ENCODE measurements at regions not wholly inside any gene's neighbourhood (a gene's known extent, or its start where the extent isn't known, plus 50 kb on each side); places are given as distances from the start of the nearest gene placed in this dataset.

- no peaks in the 10 kb centered on the region for H3K4me1 ChIP-seq (ENCODE audit: insufficient read depth, low read length)
- TF ChIP-seq CTCF (IDR thresholded peaks at IDR 0.05) = no peak
- H3K4me3 Mint-ChIP-seq = no peak overlapping the region
- POLR2A ChIA-PET = no interaction called here
- no peaks in the 10 kb centered on the region for H3K36me3 Mint-ChIP-seq (ENCODE audit: low read depth)
- H3K27me3 ChIP-seq (ENCODE audit: control insufficient read depth in 1 of 2, insufficient read depth in 2 of 2, low read length in 2 of 2) = peaks cover 0 to 4% of the 10 kb centered on the region in 2 experiments
- H3K36me3 ChIP-seq (ENCODE audit: insufficient read depth, low read length) = no peaks in the 10 kb centered on the region
- H3K27ac Mint-ChIP-seq = no peak overlapping the region
- H3K9me3 ChIP-seq (ENCODE audit: control insufficient read depth in 1 of 2, insufficient read depth in 1 of 2, low read length in 2 of 2) = no peaks in the 10 kb centered on the region
- intact Hi-C loops (cut with DNase I, micrococcal nuclease) = no loop called here
- no peak overlapping the region for H3K27ac ChIP-seq (ENCODE audit: low read depth in 1 of 2, low read length in 2 of 2)
- H3K27me3 Mint-ChIP-seq = peaks cover 17% of the 10 kb centered on the region
- H3K4me1 Mint-ChIP-seq (ENCODE audit: low read depth) = no peaks in the 10 kb centered on the region
- no peaks in the 10 kb centered on the region for H3K9me3 Mint-ChIP-seq
- H3K4me3 ChIP-seq (ENCODE audit: low read length) = no peak overlapping the region
- ATAC-seq (ENCODE audit: poor library complexity) (no peak), DNase-seq (no peak)
- CTCF ChIA-PET = no interaction called here
These were observed 188.1 kb downstream of the CDC5L start for GRCh38 chr6:44575644-44576043.

GRCh38 chr6:44576132-44576631 lies 188.7 kb downstream of the CDC5L start:
- Histone ChIP-seq H3K9me3 (ENCODE audit: control insufficient read depth in 1 of 2, insufficient read depth in 1 of 2, low read length in 2 of 2) (no peaks in the 10 kb centered on the region), H3K36me3 (ENCODE audit: insufficient read depth, low read length) (no peaks in the 10 kb centered on the region), H3K27me3 (ENCODE audit: control insufficient read depth in 1 of 2, insufficient read depth in 2 of 2, low read length in 2 of 2) (peaks cover 0 to 4% of the 10 kb centered on the region in 2 experiments), H3K4me1 (ENCODE audit: insufficient read depth, low read length) (no peaks in the 10 kb centered on the region), H3K4me3 (ENCODE audit: low read length) (no peak overlapping the region), H3K27ac (ENCODE audit: low read depth in 1 of 2, low read length in 2 of 2) (no peak overlapping the region)
- ChIA-PET CTCF (no interaction called here), POLR2A (no interaction called here)
- no peak overlapping the region for H3K27ac Mint-ChIP-seq
- H3K4me3 Mint-ChIP-seq = no peak overlapping the region
- H3K4me1 Mint-ChIP-seq (ENCODE audit: low read depth) = no peaks in the 10 kb centered on the region
- no peak for DNase-seq
- H3K27me3 Mint-ChIP-seq = peaks cover 12% of the 10 kb centered on the region
- no peaks in the 10 kb centered on the region for H3K9me3 Mint-ChIP-seq
- intact Hi-C loops (cut with DNase I, micrococcal nuclease) = no loop called here
- no peak for ATAC-seq (ENCODE audit: poor library complexity)
- H3K36me3 Mint-ChIP-seq (ENCODE audit: low read depth) = no peaks in the 10 kb centered on the region
- TF ChIP-seq CTCF (IDR thresholded peaks at IDR 0.05) = no peak

- peaks cover 11% of the 10 kb centered on the region for H3K27me3 Mint-ChIP-seq
- Histone ChIP-seq H3K27ac (ENCODE audit: low read depth in 1 of 2, low read length in 2 of 2) (no peak overlapping the region), H3K36me3 (ENCODE audit: insufficient read depth, low read length) (no peaks in the 10 kb centered on the region), H3K9me3 (ENCODE audit: control insufficient read depth in 1 of 2, insufficient read depth in 1 of 2, low read length in 2 of 2) (peaks cover 0 to 10% of the 10 kb centered on the region in 2 experiments), H3K4me1 (ENCODE audit: insufficient read depth, low read length) (no peaks in the 10 kb centered on the region), H3K27me3 (ENCODE audit: control insufficient read depth in 1 of 2, insufficient read depth in 2 of 2, low read length in 2 of 2) (no peaks in the 10 kb centered on the region), H3K4me3 (ENCODE audit: low read length) (no peak overlapping the region)
- POLR2A ChIA-PET = no interaction called here
- H3K4me1 Mint-ChIP-seq (ENCODE audit: low read depth) = no peaks in the 10 kb centered on the region
- H3K36me3 Mint-ChIP-seq (ENCODE audit: low read depth) = no peaks in the 10 kb centered on the region
- CTCF ChIA-PET = no interaction called here
- H3K9me3 Mint-ChIP-seq = peaks cover 12% of the 10 kb centered on the region
- H3K27ac Mint-ChIP-seq = no peak overlapping the region
- H3K4me3 Mint-ChIP-seq = no peak overlapping the region
- no peak for TF ChIP-seq CTCF (IDR thresholded peaks at IDR 0.05)
- intact Hi-C loops (cut with DNase I, micrococcal nuclease) = no loop called here
- ATAC-seq (ENCODE audit: poor library complexity) = no peak
- DNase-seq = no peak
These were observed 193.4 kb downstream of the CDC5L start for GRCh38 chr6:44580901-44581300.
